GM12892 (cell line): ENCODE measurements at regions not wholly inside any gene's neighbourhood (a gene's known extent, or its start where the extent isn't known, plus 50 kb on each side); places are given as distances from the start of the nearest gene placed in this dataset.

Source experiments
- POLR2A ChIP-seq: IDR thresholded peaks from 2 replicates; pipeline ENCODE4 v1.6.1; 2011; ENCODE audit warnings: low read depth, low read length, control low read depth
- POLR2AphosphoS5 ChIP-seq: IDR thresholded peaks from 2 replicates; pipeline ENCODE4 v1.6.1; 2011; ENCODE audit warnings: low read depth, low read length, control low read depth

DNA sequence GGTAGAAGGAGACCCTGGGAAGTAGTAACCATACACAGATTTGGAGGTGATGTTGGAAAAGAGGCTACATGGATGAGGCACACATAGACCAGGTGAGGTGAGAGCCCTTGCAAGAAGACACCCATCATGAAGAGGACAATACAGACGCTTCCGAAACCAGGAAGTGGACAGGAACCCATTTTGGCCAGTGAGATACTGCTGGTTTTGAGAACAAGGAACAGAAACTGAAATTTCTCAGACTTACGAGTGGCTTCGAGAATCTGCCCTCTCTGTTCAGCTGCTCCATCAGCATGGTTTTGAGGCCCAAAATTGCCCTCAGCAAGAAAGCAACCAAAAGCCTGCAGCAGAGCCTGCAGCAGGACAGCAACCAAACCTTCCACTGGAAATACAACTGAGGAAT, 479.1 kb upstream of the NRXN1 start:
- TF ChIP-seq POLR2AphosphoS5 (no peak), POLR2A (no peak)
